Pancreas (tissue), 10 donors: ENCODE measurements at regions not wholly inside any gene's neighbourhood (a gene's known extent, or its start where the extent isn't known, plus 50 kb on each side); places are given as distances from the start of the nearest gene placed in this dataset.

Source experiments
- ATAC-seq, 4 donors: fragments of 200-7000 bp; cut with Tn5 transposase; one replicate each; pipeline versions ENCODE4 v1.8.0 to v1.9.1; 2020; ENCODE audit warnings: mild to moderate bottlenecking in 4 of 4, moderate library complexity in 4 of 4
- DNase-seq, 6 donors: peaks; one replicate each; pipeline ENCODE4 v3.0.0-alpha.2; 2020
- FAIRE-seq: peaks from 2 replicates; lab custom pipeline; 2012; peaks lifted over from hg19 to GRCh38; lab: Jason Lieb, UNC
- H3K27ac ChIP-seq, 4 donors: fragments of 200-600 bp; sonication (generic); 1 replicate in 3 of 4; 2 replicates in 1 of 4; pipeline versions ENCODE4 v1.5.0 to v1.8.0; 2020
- H3K27me3 ChIP-seq, 4 donors: fragments of 200-600 bp; one replicate each; pipeline ENCODE4 v1.8.0; 2021
- H3K36me3 ChIP-seq, 3 donors: fragments of 200-600 bp; sonication (generic) in 1 of 3; one replicate each; pipeline versions ENCODE4 v1.5.0 to v1.8.0; 2020 to 2021
- H3K4me1 ChIP-seq, 3 donors: fragments of 200-600 bp; one replicate each; pipeline ENCODE4 v1.8.0; 2021
- H3K4me3 ChIP-seq, 4 donors: fragments of 200-600 bp; sonication (generic) in 2 of 4; one replicate each; pipeline versions ENCODE4 v1.5.0 to v1.8.0; 2020 to 2021
- H3K9me3 ChIP-seq, 4 donors: fragments of 200-600 bp; one replicate each; pipeline ENCODE4 v1.8.0; 2021
- CTCF ChIP-seq, 4 donors: fragments of 200-600 bp; sonication (generic) in 3 of 4; IDR thresholded peaks; one replicate each; pipeline versions ENCODE4 v1.5.0 to v1.8.0; 2021; ENCODE audit warnings: antibody characterized with exemption in 4 of 4
- WGBS, 2 donors: extraction: QIAGEN DNeasy Blood & Tissue Kit; methylation state at CpG; one replicate each; pipeline ENCODE4 v1.1.7; 2013; 5-methylcytosine and 5-hydroxymethylcytosine counted together
- intact Hi-C, 3 donors: fragments of 100-400 bp; cut with DNase I; formaldehyde crosslinking; loops; one replicate each; pipeline versions ENCODE4 v1.11.1 to v1.14.2; 2022
- donor health status: healthy with polysubstance abuse.
- donor health status: DM: no; HTN: no; CAD: no; lungs with moderate emphysema.
- donor health status: DM: no; HTN: no; CAD: no.
- donor health status: control.
- donor health status: control.
- donor health status: Bipolar disorder and iron deficiency.
- donor health status: DM: yes; HTN: yes; CAD: no.
- donor health status: DM: no; HTN: no; CAD: no.
- donor health status: DM: no; HTN: no; CAD: no.
- donor health status: DM: yes; HTN: yes; CAD: no.

- no peaks in the 10 kb centered on the region for H3K4me1 ChIP-seq
- ATAC-seq = no peak
- no peaks in the 10 kb centered on the region for H3K27me3 ChIP-seq
- H3K4me3 ChIP-seq = no peak overlapping the region
- no peaks in the 10 kb centered on the region for H3K36me3 ChIP-seq
- H3K27ac ChIP-seq = no peak overlapping the region
- no peaks in the 10 kb centered on the region for H3K9me3 ChIP-seq
- TF ChIP-seq CTCF (IDR thresholded peaks at IDR 0.05) = no peak
- WGBS, 2 donors = 82 to 88% methylated on average over 2 of the region's 2 CpGs
- no peak for DNase-seq
- intact Hi-C loops = no loop called here
- no peak for FAIRE-seq
Observed at GRCh38 chr6:130282234-130282995, 59.7 kb upstream of the SAMD3 start.

GRCh38 chr6:130276507-130276906 is 53.8 kb upstream of the SAMD3 start:
- DNase-seq (no peak), FAIRE-seq (no peak), ATAC-seq (no peak)
- Histone ChIP-seq H3K36me3 (no peaks in the 10 kb centered on the region), H3K4me1 (no peaks in the 10 kb centered on the region), H3K4me3 (no peak overlapping the region), H3K27ac (no peak overlapping the region), H3K27me3 (no peaks in the 10 kb centered on the region), H3K9me3 (no peaks in the 10 kb centered on the region)
- TF ChIP-seq CTCF (IDR thresholded peaks at IDR 0.05) = no peak
- WGBS, 2 donors = 65 to 77% methylated on average over 1 of the region's 1 CpG
- intact Hi-C loops = no loop called here

GRCh38 chr6:130274007-130274406 is 51.3 kb upstream of the SAMD3 start:
- TF ChIP-seq CTCF (IDR thresholded peaks at IDR 0.05) = no peak
- H3K4me3 ChIP-seq = no peak overlapping the region
- no peaks in the 10 kb centered on the region for H3K9me3 ChIP-seq
- DNase-seq (no peak), ATAC-seq (no peak), FAIRE-seq (no peak)
- H3K27me3 ChIP-seq = no peaks in the 10 kb centered on the region
- H3K27ac ChIP-seq = no peak overlapping the region
- H3K36me3 ChIP-seq = no peaks in the 10 kb centered on the region
- 88 to 93% methylated on average over 1 of the region's 1 CpG for WGBS, 2 donors
- intact Hi-C loops = no loop called here
- no peaks in the 10 kb centered on the region for H3K4me1 ChIP-seq
